Colonic mucosa (tissue), 4 donors: ENCODE measurements at regions not wholly inside any gene's neighbourhood (a gene's known extent, or its start where the extent isn't known, plus 50 kb on each side); places are given as distances from the start of the nearest gene placed in this dataset.

ENCODE experiments used
- DNase-seq: peaks from one replicate; pipeline ENCODE4 v3.0.0-alpha.2; 2020
- H3K27ac ChIP-seq: fragments of 200-600 bp; one replicate; pipeline ENCODE4 v1.8.0; 2021
- H3K27me3 ChIP-seq: fragments of 200-600 bp; one replicate; pipeline ENCODE4 v1.8.0; 2021
- H3K36me3 ChIP-seq: fragments of 200-600 bp; one replicate; pipeline ENCODE4 v1.8.0; 2021
- H3K4me1 ChIP-seq: fragments of 200-600 bp; one replicate; pipeline ENCODE4 v1.8.0; 2021; ENCODE audit warnings: mild to moderate bottlenecking
- H3K4me3 ChIP-seq: fragments of 200-600 bp; one replicate; pipeline ENCODE4 v1.8.0; 2021
- H3K9ac ChIP-seq, 2 donors: one replicate each; pipeline ENCODE4 v1.7.0; 2013; ENCODE audit warnings: control low read depth in 2 of 2, low read depth in 2 of 2, low read length in 2 of 2
- H3K9me3 ChIP-seq: fragments of 200-600 bp; one replicate; pipeline ENCODE4 v1.8.0; 2021
- intact Hi-C: fragments of 100-400 bp; cut with DNase I; formaldehyde crosslinking; loops from one replicate; pipeline ENCODE4 v1.14.1; 2022
- TF ChIP-seq, protein P1 (sequence below): fragments of 200-600 bp; IDR thresholded peaks from one replicate; pipeline ENCODE4 v1.8.0; 2022; ENCODE audit warnings: antibody characterized with exemption, mild to moderate bottlenecking
- donor health status: healthy.
- donor health status: DM: no; HTN: no; CAD: no.
- donor health status: DM: no; HTN: no; CAD: no.

DNA sequence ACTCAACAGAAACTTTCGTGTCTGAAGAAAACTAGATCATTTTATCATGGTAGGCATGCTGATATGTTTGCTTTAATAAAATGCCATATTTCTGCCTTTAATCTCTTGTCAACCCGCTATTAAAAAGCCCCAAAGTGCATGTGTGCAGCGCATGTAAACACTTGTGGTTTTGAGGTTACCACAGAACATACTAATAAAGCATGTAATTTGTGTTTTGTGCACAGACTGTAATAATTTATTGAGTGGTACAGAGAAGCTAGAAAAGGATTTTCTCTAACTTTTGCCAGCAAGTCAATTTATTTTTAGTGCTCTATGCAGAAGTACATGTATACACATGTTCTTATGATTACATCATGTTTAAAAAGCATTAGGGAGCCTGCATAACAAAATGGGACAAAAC, 349.9 kb upstream of the SLC35B3 start:
- no peaks in the 10 kb centered on the region for H3K27me3 ChIP-seq
- H3K9me3 ChIP-seq: no peaks in the 10 kb centered on the region
- H3K27ac ChIP-seq: no peak overlapping the region
- H3K36me3 ChIP-seq: no peaks in the 10 kb centered on the region
- H3K9ac ChIP-seq: no peak overlapping the region
- intact Hi-C loops: no loop called here
- TF ChIP-seq, protein P1, sequence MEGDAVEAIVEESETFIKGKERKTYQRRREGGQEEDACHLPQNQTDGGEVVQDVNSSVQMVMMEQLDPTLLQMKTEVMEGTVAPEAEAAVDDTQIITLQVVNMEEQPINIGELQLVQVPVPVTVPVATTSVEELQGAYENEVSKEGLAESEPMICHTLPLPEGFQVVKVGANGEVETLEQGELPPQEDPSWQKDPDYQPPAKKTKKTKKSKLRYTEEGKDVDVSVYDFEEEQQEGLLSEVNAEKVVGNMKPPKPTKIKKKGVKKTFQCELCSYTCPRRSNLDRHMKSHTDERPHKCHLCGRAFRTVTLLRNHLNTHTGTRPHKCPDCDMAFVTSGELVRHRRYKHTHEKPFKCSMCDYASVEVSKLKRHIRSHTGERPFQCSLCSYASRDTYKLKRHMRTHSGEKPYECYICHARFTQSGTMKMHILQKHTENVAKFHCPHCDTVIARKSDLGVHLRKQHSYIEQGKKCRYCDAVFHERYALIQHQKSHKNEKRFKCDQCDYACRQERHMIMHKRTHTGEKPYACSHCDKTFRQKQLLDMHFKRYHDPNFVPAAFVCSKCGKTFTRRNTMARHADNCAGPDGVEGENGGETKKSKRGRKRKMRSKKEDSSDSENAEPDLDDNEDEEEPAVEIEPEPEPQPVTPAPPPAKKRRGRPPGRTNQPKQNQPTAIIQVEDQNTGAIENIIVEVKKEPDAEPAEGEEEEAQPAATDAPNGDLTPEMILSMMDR: no peak
- no peaks in the 10 kb centered on the region for H3K4me1 ChIP-seq
- H3K4me3 ChIP-seq: no peak overlapping the region
- no peak for DNase-seq

DNA sequence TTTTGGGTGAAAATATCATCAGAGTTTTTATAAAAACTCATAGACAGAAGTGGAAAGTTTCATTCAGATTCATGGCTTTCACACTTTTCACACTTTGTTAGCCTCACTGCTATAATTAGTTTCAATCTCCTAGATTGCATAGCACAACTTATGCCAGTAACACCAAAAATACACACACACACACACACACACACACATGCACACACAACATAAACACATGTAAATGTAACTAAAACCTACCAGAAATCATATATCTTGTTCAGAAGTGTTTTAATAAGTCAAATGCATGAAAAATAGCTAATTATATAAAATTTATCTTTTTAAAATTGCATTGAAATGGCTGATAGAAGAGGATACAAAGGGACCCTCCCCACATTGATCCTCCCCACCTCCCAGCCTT, 347.8 kb upstream of the SLC35B3 start:
- TF ChIP-seq, protein P1: no peak

GRCh38 chr6:8780653-8781052, 345.3 kb upstream of the SLC35B3 start:
- H3K9ac ChIP-seq: no peak overlapping the region

More for the DNA sequence above, 347.8 kb upstream of the SLC35B3 start:
- intact Hi-C loops: no loop called here
- no peak for DNase-seq
- no peaks in the 10 kb centered on the region for H3K9me3 ChIP-seq
- H3K36me3 ChIP-seq: no peaks in the 10 kb centered on the region
- H3K27me3 ChIP-seq: no peaks in the 10 kb centered on the region
- no peak overlapping the region for H3K9ac ChIP-seq
- H3K4me3 ChIP-seq: no peak overlapping the region
- H3K27ac ChIP-seq: no peak overlapping the region
- H3K4me1 ChIP-seq: no peaks in the 10 kb centered on the region

DNA sequence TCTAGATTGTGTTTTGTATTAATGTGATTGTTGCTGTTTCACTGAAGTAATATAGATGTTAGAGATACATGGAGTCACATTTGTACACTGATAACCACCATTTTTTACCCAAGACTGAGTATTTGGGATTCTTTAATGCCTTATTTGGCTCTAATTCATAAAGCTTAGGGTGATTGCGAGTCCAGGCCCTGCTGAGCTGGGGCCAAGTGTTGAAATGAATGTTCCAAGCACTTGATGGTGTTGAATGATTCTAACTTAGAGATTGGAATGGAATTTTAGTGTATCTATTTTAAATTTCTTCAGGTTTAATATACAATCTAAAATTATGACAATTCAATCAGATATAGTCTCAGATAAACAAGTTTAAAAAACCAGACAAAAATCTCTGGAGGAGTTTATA, 329.4 kb upstream of the SLC35B3 start:
- Histone ChIP-seq H3K4me3 (no peak overlapping the region), H3K36me3 (no peaks in the 10 kb centered on the region), H3K9me3 (no peaks in the 10 kb centered on the region), H3K4me1 (no peaks in the 10 kb centered on the region), H3K27me3 (no peaks in the 10 kb centered on the region), H3K27ac (no peak overlapping the region), H3K9ac (no peak overlapping the region)
- no peak for DNase-seq
- intact Hi-C loops: no loop called here
- TF ChIP-seq, protein P1: no peak

More at GRCh38 chr6:8780653-8781052, 345.3 kb upstream of the SLC35B3 start:
- TF ChIP-seq, protein P1: no peak
- no peaks in the 10 kb centered on the region for H3K4me1 ChIP-seq
- intact Hi-C loops: no loop called here
- no peaks in the 10 kb centered on the region for H3K9me3 ChIP-seq
- no peak for DNase-seq
- H3K36me3 ChIP-seq: no peaks in the 10 kb centered on the region
- no peaks in the 10 kb centered on the region for H3K27me3 ChIP-seq
- H3K4me3 ChIP-seq: no peak overlapping the region
- no peak overlapping the region for H3K27ac ChIP-seq

- no peak for DNase-seq
- H3K9ac ChIP-seq: no peak overlapping the region
- intact Hi-C loops: no loop called here
- H3K9me3 ChIP-seq: no peaks in the 10 kb centered on the region
- H3K4me3 ChIP-seq: no peak overlapping the region
- TF ChIP-seq, protein P1: no peak
- H3K27me3 ChIP-seq: no peaks in the 10 kb centered on the region
- H3K4me1 ChIP-seq: no peaks in the 10 kb centered on the region
- H3K27ac ChIP-seq: no peak overlapping the region
- no peaks in the 10 kb centered on the region for H3K36me3 ChIP-seq
Observed at GRCh38 chr6:8760951-8761350, 325.6 kb upstream of the SLC35B3 start.

GRCh38 chr6:8758412-8758811, 323.1 kb upstream of the SLC35B3 start:
- no peaks in the 10 kb centered on the region for H3K4me1 ChIP-seq
- intact Hi-C loops: no loop called here
- H3K4me3 ChIP-seq: no peak overlapping the region
- TF ChIP-seq, protein P1: no peak
- no peaks in the 10 kb centered on the region for H3K27me3 ChIP-seq
- no peaks in the 10 kb centered on the region for H3K36me3 ChIP-seq
- no peak overlapping the region for H3K9ac ChIP-seq
- no peak overlapping the region for H3K27ac ChIP-seq
- DNase-seq: no peak
- H3K9me3 ChIP-seq: no peaks in the 10 kb centered on the region
